ENCODE measurements at regions not wholly inside any gene's neighbourhood (a gene's known extent, or its start where the extent isn't known, plus 50 kb on each side); places are given as distances from the start of the nearest gene placed in this dataset.

- TF ChIP-seq EZH2phosphoT487 (IDR thresholded peaks at IDR 0.05; ENCODE audit: low read depth, severe bottlenecking, unreplicated experiment) (no peak), CTCF (IDR thresholded peaks at IDR 0.05; ENCODE audit: poor library complexity) (no peak)
Measured at GRCh38 chr6:169893624-169894023, 142.2 kb downstream of the ERMARD start.
